SK-N-MC (cell line): ENCODE measurements at regions not wholly inside any gene's neighbourhood (a gene's known extent, or its start where the extent isn't known, plus 50 kb on each side); places are given as distances from the start of the nearest gene placed in this dataset.

Experiments used
- DNase-seq: peaks from one replicate; pipeline ENCODE4 v3.0.0-alpha.2; 2011; ENCODE audit warnings: low read depth, low spot score
- H3K27ac ChIP-seq: fragments of 200-600 bp; sonication (generic); 2 replicates; pipeline ENCODE4 v1.5.1; 2016; ENCODE audit warnings: mixed run types
- H3K36me3 ChIP-seq: fragments of 200-600 bp; sonication (generic); 2 replicates; pipeline ENCODE4 v1.6.1; 2017; ENCODE audit warnings: antibody characterized with exemption, low read length, mixed read lengths; ENCODE audit not compliant: insufficient read depth
- H3K4me3 ChIP-seq: fragments of 200-600 bp; sonication (generic); 2 replicates; pipeline ENCODE4 v1.5.1; 2016
- H3K9ac ChIP-seq: fragments of 200-600 bp; sonication (generic); 2 replicates; pipeline ENCODE4 v1.8.0; 2017; ENCODE audit warnings: mixed run types, mixed read lengths; ENCODE audit not compliant: insufficient read length
- H3K9me3 ChIP-seq: fragments of 200-600 bp; sonication (generic); 2 replicates; pipeline ENCODE4 v1.6.1; 2017; ENCODE audit warnings: low read depth, mild to moderate bottlenecking, antibody characterized with exemption, low read length, moderate library complexity, mixed read lengths
- EZH2 ChIP-seq: fragments of 200-600 bp; sonication (generic); IDR thresholded peaks from one replicate; pipeline ENCODE4 v1.6.1; 2017; ENCODE audit warnings: antibody characterized with exemption
- FOXP2 ChIP-seq: optimal IDR thresholded peaks from 2 replicates; pipeline ENCODE3; 2011; ENCODE audit warnings: mild to moderate bottlenecking, moderate library complexity; ENCODE audit not compliant: insufficient read depth; ENCODE audit errors: extremely low read length, control extremely low read depth
- POLR2AphosphoS5 ChIP-seq: IDR thresholded peaks from 2 replicates; pipeline ENCODE4 v1.6.1; 2012; ENCODE audit warnings: mild to moderate bottlenecking, low read depth, low read length, borderline replicate concordance

DNA sequence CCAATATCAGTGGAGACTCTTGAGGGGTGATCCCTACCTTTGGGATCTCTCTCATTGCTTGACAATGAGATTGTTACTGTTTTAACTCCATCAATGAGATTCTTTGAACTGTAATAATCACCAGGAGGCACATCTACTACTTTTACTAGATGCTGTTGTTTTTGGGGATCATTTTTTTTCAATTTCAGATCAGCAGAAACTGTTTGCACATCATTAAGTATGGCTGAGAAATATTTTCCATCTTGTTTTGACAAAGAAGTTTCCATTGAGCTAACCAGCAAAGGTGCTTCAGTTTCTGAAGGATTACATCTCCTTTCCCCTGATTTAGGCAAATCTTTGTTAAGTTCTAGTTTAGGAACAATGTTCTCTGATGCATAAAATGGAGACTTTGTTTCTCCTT is 54.8 kb upstream of the SLC4A10 start:
- no peak for TF ChIP-seq POLR2AphosphoS5
- TF ChIP-seq EZH2, result no peak
- no peak for TF ChIP-seq FOXP2
- no peak for DNase-seq
- H3K36me3 ChIP-seq, result no peaks in the 10 kb centered on the region
- no peak overlapping the region for H3K9ac ChIP-seq
- no peak overlapping the region for H3K4me3 ChIP-seq
- H3K9me3 ChIP-seq, result no peaks in the 10 kb centered on the region
- H3K27ac ChIP-seq, result no peak overlapping the region

DNA sequence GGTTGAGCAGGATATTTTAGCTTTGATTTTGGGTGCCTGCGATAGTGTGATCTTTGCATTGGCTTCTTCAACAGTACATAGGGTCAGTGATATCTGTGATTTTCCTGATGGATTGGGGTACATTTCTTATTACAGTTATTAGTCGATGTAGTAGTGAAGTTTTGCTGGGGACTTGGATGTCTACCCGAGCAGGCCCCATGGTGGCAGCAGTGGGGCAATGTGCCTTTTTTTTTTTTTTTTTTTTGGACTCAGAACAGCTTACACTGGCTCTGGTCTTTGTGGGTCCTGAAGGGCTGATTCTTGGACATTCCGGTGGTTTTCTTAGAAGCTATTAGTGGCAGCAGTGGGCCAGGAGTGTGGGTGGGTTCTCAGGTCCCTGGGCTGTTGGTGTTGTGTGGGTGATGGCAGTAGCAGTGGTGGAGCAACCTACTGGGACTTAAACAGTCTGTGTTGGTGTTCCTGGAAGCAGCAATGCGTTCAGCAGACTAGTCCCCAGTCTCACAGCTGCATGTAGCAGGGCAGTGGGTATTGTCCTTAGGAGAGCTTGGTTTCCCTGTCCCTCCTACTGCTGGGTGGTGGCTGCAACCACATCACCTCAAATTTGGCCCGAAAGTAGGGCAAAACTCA is 53.7 kb upstream of the SLC4A10 start:
- Histone ChIP-seq H3K9ac (no peak overlapping the region), H3K9me3 (no peaks in the 10 kb centered on the region), H3K27ac (no peak overlapping the region), H3K4me3 (no peak overlapping the region), H3K36me3 (no peaks in the 10 kb centered on the region)
- TF ChIP-seq FOXP2 (no peak), POLR2AphosphoS5 (no peak), EZH2 (no peak)
- DNase-seq, result no peak

DNA sequence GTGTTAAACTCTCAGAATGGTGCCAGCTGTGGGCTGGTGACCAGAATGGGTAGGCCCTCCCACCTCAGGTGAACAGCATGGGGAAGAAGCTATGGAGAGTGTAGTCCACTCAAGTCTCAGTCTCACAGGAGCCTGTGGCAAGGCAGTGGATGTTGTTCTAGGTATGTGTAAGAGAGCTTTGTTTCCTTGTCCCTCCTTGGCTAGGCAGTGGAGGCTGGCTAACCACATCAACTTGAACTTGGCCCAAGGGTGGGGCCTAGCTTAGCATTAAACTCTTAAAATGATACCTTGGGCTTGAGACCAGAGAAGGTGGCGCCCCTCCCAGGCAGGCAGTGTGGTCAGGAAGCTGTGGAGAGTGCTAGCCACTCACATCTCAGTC is 53.2 kb upstream of the SLC4A10 start:
- Histone ChIP-seq H3K9me3 (no peaks in the 10 kb centered on the region), H3K36me3 (no peaks in the 10 kb centered on the region), H3K4me3 (no peak overlapping the region), H3K9ac (no peak overlapping the region), H3K27ac (no peak overlapping the region)
- no peak for TF ChIP-seq FOXP2
- TF ChIP-seq EZH2, result no peak
- TF ChIP-seq POLR2AphosphoS5, result no peak
- DNase-seq, result no peak
